Endothelial cell of umbilical vein (primary cell): ENCODE measurements at regions not wholly inside any gene's neighbourhood (a gene's known extent, or its start where the extent isn't known, plus 50 kb on each side); places are given as distances from the start of the nearest gene placed in this dataset.

Experiments
- BruUV-seq: library from RNA; stranded (reverse); fragments of 400-500 nt; replicated peaks from 2 replicates; lab custom pipeline; 2021; lab: Mats Ljungman, UMichigan
- CTCF ChIA-PET: fragments of 300-600, 350-600 bp; sonication (Branson Sonifier 250); formaldehyde crosslinking; loops from one replicate; lab custom pipeline; 2021; ENCODE audit warnings: antibody characterized with exemption, inconsistent platforms; lab: Charles Lee
- POLR2A ChIA-PET: fragments of 300-600, 350-600 bp; sonication (Branson Sonifier 250); formaldehyde crosslinking; loops from one replicate; lab custom pipeline; 2021; ENCODE audit warnings: antibody characterized with exemption, inconsistent platforms; lab: Charles Lee
- DNase-seq: peaks from one replicate; pipeline ENCODE4 v3.0.0-alpha.2; 2011; ENCODE audit warnings: low read depth, low spot score
- FAIRE-seq: peaks from 2 replicates; lab custom pipeline; 2011; peaks lifted over from hg19 to GRCh38; lab: Jason Lieb, UNC
- H2AFZ ChIP-seq: 2 replicates; pipeline ENCODE4 v1.6.0; 2012; ENCODE audit warnings: low read depth, low read length, control low read depth, inconsistent platforms
- H3K27ac ChIP-seq: 2 replicates; pipeline ENCODE4 v1.5.1; 2011; ENCODE audit warnings: low read depth, mild to moderate bottlenecking, control low read depth, low read length, moderate library complexity; ENCODE audit not compliant: insufficient read depth
- H3K27me3 ChIP-seq, 2 experiments: 2 replicates each; pipeline versions ENCODE4 v1.6.0 to v1.6.1; 2011; ENCODE audit warnings: low read length in 2 of 2, mixed read lengths in 1 of 2; ENCODE audit not compliant: control insufficient read depth in 2 of 2, insufficient read depth in 2 of 2
- H3K36me3 ChIP-seq, 2 experiments: 2 replicates in 1 of 2; 3 replicates in 1 of 2; pipeline ENCODE4 v1.5.1; 2011; ENCODE audit warnings: low read length in 2 of 2, mild to moderate bottlenecking in 1 of 2, moderate library complexity in 1 of 2; ENCODE audit not compliant: control insufficient read depth in 2 of 2, insufficient read depth in 2 of 2; ENCODE audit errors: extremely low read depth in 1 of 2
- H3K4me1 ChIP-seq: 3 replicates; pipeline ENCODE4 v1.5.1; 2011; ENCODE audit warnings: mild to moderate bottlenecking, low read length; ENCODE audit not compliant: control insufficient read depth, insufficient read depth; ENCODE audit errors: extremely low read depth
- H3K4me2 ChIP-seq: 2 replicates; pipeline ENCODE4 v1.6.1; 2011; ENCODE audit warnings: low read length, control low read depth, mixed read lengths; ENCODE audit not compliant: insufficient read depth
- H3K4me3 ChIP-seq, 3 experiments: fragments of 200-600 bp in 1 of 3; sonication (generic), shearing (Covaris generic) in 1 of 3; replicated peaks in 1 of 3; 2 replicates each; pipeline ENCODE4 v1.5.1; 2011 to 2016; ENCODE audit warnings: control low read depth in 3 of 3, low read length in 3 of 3, mild to moderate bottlenecking in 2 of 3, inconsistent platforms in 1 of 3, low read depth in 1 of 3, moderate library complexity in 1 of 3; ENCODE audit not compliant: insufficient read depth in 1 of 3
- H3K79me2 ChIP-seq: 2 replicates; pipeline ENCODE4 v1.6.0; 2012; ENCODE audit warnings: low read length, inconsistent platforms; ENCODE audit not compliant: control insufficient read depth, insufficient read depth
- H3K9ac ChIP-seq: replicated peaks from 2 replicates; pipeline ENCODE3; 2011; ENCODE audit warnings: low read length, control low read depth; ENCODE audit not compliant: insufficient read depth; ENCODE audit errors: extremely low read depth
- H3K9me1 ChIP-seq: replicated peaks from 3 replicates; pipeline ENCODE4 v1.6.0; 2011; ENCODE audit warnings: mild to moderate bottlenecking, low read length; ENCODE audit not compliant: control insufficient read depth, insufficient read depth; ENCODE audit errors: extremely low read depth
- H3K9me3 ChIP-seq: replicated peaks from 2 replicates; pipeline ENCODE4 v1.5.1; 2012; ENCODE audit warnings: low read length, inconsistent platforms; ENCODE audit not compliant: control insufficient read depth, insufficient read depth
- H4K20me1 ChIP-seq: replicated peaks from 2 replicates; pipeline ENCODE3; 2011; ENCODE audit warnings: mild to moderate bottlenecking, low read length; ENCODE audit not compliant: control insufficient read depth, insufficient read depth; ENCODE audit errors: extremely low read depth
- EZH2 ChIP-seq: IDR thresholded peaks from 2 replicates; pipeline ENCODE4 v1.6.1; 2012; ENCODE audit warnings: borderline replicate concordance, low read depth, mild to moderate bottlenecking, moderate library complexity, low read length, inconsistent platforms; ENCODE audit not compliant: severe bottlenecking
- FOS ChIP-seq: IDR thresholded peaks from 2 replicates; pipeline ENCODE4 v1.6.1; 2011; ENCODE audit warnings: mild to moderate bottlenecking, low read length, moderate library complexity, borderline replicate concordance; ENCODE audit not compliant: insufficient read depth
- GATA2 ChIP-seq: IDR thresholded peaks from 2 replicates; pipeline ENCODE4 v1.7.0; 2011; ENCODE audit warnings: low read depth, mild to moderate bottlenecking, moderate library complexity, mixed read lengths, low read length; ENCODE audit not compliant: insufficient read length, insufficient read depth
- JUN ChIP-seq: IDR thresholded peaks from 2 replicates; pipeline ENCODE4 v1.6.1; 2011; ENCODE audit warnings: borderline replicate concordance, low read depth; ENCODE audit not compliant: insufficient read length, insufficient read depth
- MYC ChIP-seq: IDR thresholded peaks from one replicate; pipeline ENCODE4 v1.6.1; 2011; ENCODE audit warnings: mild to moderate bottlenecking, low read depth, low read length
- POLR2A ChIP-seq: IDR thresholded peaks from 2 replicates; pipeline ENCODE4 v1.6.1; 2012; ENCODE audit warnings: low read depth, mild to moderate bottlenecking, control low read depth, low read length
- POLR2AphosphoS5 ChIP-seq: IDR thresholded peaks from 2 replicates; pipeline ENCODE4 v1.6.1; 2012; ENCODE audit warnings: low read depth, mild to moderate bottlenecking, control low read depth, low read length, moderate library complexity; ENCODE audit not compliant: insufficient read depth
- dilution Hi-C: fragments of 300-500 bp; cut with MboI; formaldehyde crosslinking; loops from one replicate; pipeline ENCODE4 v1.15.0; 2019; ENCODE audit warnings: low sequenced_read_pairs; ENCODE audit not compliant: extremely low pct_ligation_motif_present
- intact Hi-C: fragments of 100-400 bp; cut with micrococcal nuclease; formaldehyde crosslinking; loops from one replicate; pipeline ENCODE4 v1.10.0; 2022
- TF ChIP-seq, protein P1 (sequence below), 2 donors: IDR thresholded peaks; 1 replicate in 1 of 2; 2 replicates in 1 of 2; pipeline ENCODE4 v1.5.1; 2011; ENCODE audit warnings: low read length in 2 of 2, mild to moderate bottlenecking in 2 of 2, moderate library complexity in 2 of 2, control low read depth in 1 of 2, inconsistent platforms in 1 of 2, low read depth in 1 of 2; ENCODE audit not compliant: insufficient read depth in 1 of 2; ENCODE audit errors: extremely low read depth in 1 of 2

DNA sequence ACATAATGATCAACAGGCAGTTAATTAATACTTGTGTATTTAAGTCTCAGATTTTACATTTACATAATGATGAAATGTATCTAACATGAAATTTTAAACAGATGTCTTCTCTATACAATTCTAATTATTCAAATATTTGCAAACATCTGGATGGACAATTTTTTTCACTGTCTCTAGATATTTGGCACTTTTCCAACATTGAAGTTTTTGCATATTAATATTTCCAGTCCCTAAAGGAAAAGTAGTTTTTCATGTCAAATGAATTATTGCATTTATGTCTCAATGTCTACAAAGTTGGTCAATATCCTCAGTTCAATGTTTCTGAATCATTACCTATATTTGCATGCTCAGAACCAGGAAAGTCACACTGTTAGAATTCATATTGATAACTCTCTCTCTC lies 560.9 kb upstream of the PKDCC start:
- Histone ChIP-seq H3K9me1 (no peaks in the 10 kb centered on the region), H3K9me3 (no peaks in the 10 kb centered on the region), H4K20me1 (no peaks in the 10 kb centered on the region), H3K27me3 (no peaks in the 10 kb centered on the region), H3K4me1 (no peaks in the 10 kb centered on the region), H3K9ac (no peak overlapping the region), H3K36me3 (no peaks in the 10 kb centered on the region), H2AFZ (no peak overlapping the region), H3K4me3 (no peak overlapping the region), H3K4me2 (no peak overlapping the region), H3K79me2 (no peaks in the 10 kb centered on the region), H3K27ac (no peak overlapping the region)
- dilution Hi-C loops = no loop called here
- POLR2A ChIA-PET = no interaction called here
- no TSS peak for BruUV-seq
- CTCF ChIA-PET = no interaction called here
- TF ChIP-seq FOS (no peak), EZH2 (no peak), GATA2 (no peak), MYC (no peak), POLR2A (no peak), POLR2AphosphoS5 (no peak)
- TF ChIP-seq, protein P1, sequence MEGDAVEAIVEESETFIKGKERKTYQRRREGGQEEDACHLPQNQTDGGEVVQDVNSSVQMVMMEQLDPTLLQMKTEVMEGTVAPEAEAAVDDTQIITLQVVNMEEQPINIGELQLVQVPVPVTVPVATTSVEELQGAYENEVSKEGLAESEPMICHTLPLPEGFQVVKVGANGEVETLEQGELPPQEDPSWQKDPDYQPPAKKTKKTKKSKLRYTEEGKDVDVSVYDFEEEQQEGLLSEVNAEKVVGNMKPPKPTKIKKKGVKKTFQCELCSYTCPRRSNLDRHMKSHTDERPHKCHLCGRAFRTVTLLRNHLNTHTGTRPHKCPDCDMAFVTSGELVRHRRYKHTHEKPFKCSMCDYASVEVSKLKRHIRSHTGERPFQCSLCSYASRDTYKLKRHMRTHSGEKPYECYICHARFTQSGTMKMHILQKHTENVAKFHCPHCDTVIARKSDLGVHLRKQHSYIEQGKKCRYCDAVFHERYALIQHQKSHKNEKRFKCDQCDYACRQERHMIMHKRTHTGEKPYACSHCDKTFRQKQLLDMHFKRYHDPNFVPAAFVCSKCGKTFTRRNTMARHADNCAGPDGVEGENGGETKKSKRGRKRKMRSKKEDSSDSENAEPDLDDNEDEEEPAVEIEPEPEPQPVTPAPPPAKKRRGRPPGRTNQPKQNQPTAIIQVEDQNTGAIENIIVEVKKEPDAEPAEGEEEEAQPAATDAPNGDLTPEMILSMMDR (IDR thresholded peaks at IDR 0.05; ENCODE audit: extremely low read depth in 1 of 2, insufficient read depth in 1 of 2, low read depth in 1 of 2, low read length in 2 of 2) = no peak
- no peak for DNase-seq
- intact Hi-C loops = no loop called here
- FAIRE-seq = no peak

DNA sequence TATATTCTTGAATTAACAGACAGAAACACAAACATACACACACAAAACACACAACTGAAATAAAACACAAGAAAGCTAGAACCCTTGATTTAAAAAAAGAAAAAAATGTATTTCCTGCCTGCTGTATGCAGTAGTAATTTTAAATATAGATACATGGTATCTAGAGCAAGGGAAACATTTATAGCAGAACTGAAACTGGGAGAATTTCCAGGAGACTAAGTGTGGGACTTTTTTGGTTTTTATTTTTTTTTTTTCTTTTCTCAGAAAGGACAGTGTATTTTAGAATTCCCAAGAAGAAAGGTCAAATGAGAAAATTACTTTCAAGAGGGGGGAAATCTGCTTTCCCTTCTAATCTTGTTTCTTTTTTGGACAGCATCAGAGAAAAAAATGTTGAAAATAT lies 558.9 kb upstream of the PKDCC start:
- H3K27me3 ChIP-seq = no peaks in the 10 kb centered on the region
- FAIRE-seq (no peak), DNase-seq (no peak)
- H4K20me1 ChIP-seq = no peaks in the 10 kb centered on the region
- no peaks in the 10 kb centered on the region for H3K9me1 ChIP-seq
- no TSS peak for BruUV-seq
- no peaks in the 10 kb centered on the region for H3K36me3 ChIP-seq
- no peak overlapping the region for H2AFZ ChIP-seq
- no peaks in the 10 kb centered on the region for H3K79me2 ChIP-seq
- dilution Hi-C loops = no loop called here
- H3K4me1 ChIP-seq = no peaks in the 10 kb centered on the region
- no peak for TF ChIP-seq POLR2AphosphoS5
- TF ChIP-seq JUN = no peak
- TF ChIP-seq, protein P1 (IDR thresholded peaks at IDR 0.05; ENCODE audit: extremely low read depth in 1 of 2, insufficient read depth in 1 of 2, low read depth in 1 of 2, low read length in 2 of 2) = no peak
- no peak overlapping the region for H3K9ac ChIP-seq
- CTCF ChIA-PET = no interaction called here
- no peak overlapping the region for H3K27ac ChIP-seq
- no peaks in the 10 kb centered on the region for H3K9me3 ChIP-seq
- H3K4me3 ChIP-seq = no peak overlapping the region
- intact Hi-C loops = no loop called here
- POLR2A ChIA-PET = no interaction called here
- H3K4me2 ChIP-seq = no peak overlapping the region
